ENCODE measurements at regions not wholly inside any gene's neighbourhood (a gene's known extent, or its start where the extent isn't known, plus 50 kb on each side); places are given as distances from the start of the nearest gene placed in this dataset.

GRCh38 chr7:120014925-120015465, 258.0 kb upstream of the KCND2 start:
- Histone ChIP-seq H3K9me3 (ENCODE audit: control insufficient read depth, insufficient read depth, low read length) (no peaks in the 10 kb centered on the region), H2AK9ac (replicated peaks; ENCODE audit: low read depth, low read length, poor library complexity) (no peak overlapping the region), H4K8ac (ENCODE audit: low read depth in 2 of 2, low read length in 2 of 2) (no peak overlapping the region), H2BK20ac (ENCODE audit: low read depth, low read length) (no peak overlapping the region), H3K27me3 (ENCODE audit: control insufficient read depth, insufficient read depth, low read length) (no peaks in the 10 kb centered on the region), H3K4me1 (ENCODE audit: control insufficient read depth, insufficient read depth, low read length) (no peaks in the 10 kb centered on the region), H2BK5ac (ENCODE audit: low read depth, low read length, poor library complexity, severe bottlenecking) (no peak overlapping the region), H3K9me1 (ENCODE audit: insufficient read depth, low read length) (no peaks in the 10 kb centered on the region), H3K23ac (ENCODE audit: low read depth, low read length) (no peak overlapping the region), H2AK5ac (ENCODE audit: low read depth, low read length) (no peak overlapping the region), H4K20me1 (ENCODE audit: insufficient read depth, low read length) (no peaks in the 10 kb centered on the region), H4K5ac (ENCODE audit: low read depth, low read length) (no peak overlapping the region), H3K18ac (ENCODE audit: low read depth, low read length) (no peak overlapping the region), H3K14ac (replicated peaks; ENCODE audit: low read depth, low read length) (no peak overlapping the region), H2AFZ (replicated peaks; ENCODE audit: low read length, poor library complexity) (no peak overlapping the region), H3K4ac (ENCODE audit: low read depth, low read length) (no peak overlapping the region), H3K56ac (ENCODE audit: extremely low read depth, insufficient read depth, low read length) (no peak overlapping the region), H3K36me3 (ENCODE audit: control insufficient read depth, insufficient read depth, low read length) (no peaks in the 10 kb centered on the region), H3K4me3 (ENCODE audit: insufficient read depth, low read depth, low read length) (no peak overlapping the region), H3K9ac (ENCODE audit: low read depth, low read length) (no peak overlapping the region), H2BK120ac (ENCODE audit: low read depth, low read length) (no peak overlapping the region), H3K79me1 (ENCODE audit: low read depth in 1 of 2, low read length in 2 of 2) (no peaks in the 10 kb centered on the region), H3K27ac (ENCODE audit: insufficient read depth, low read length) (no peak overlapping the region), H2BK15ac (ENCODE audit: low read depth, low read length) (no peak overlapping the region), H3K4me2 (ENCODE audit: low read depth, low read length) (no peak overlapping the region), H4K91ac (ENCODE audit: insufficient read depth, low read depth, low read length) (no peak overlapping the region)
- CTCF ChIA-PET = no interaction called here
- intact Hi-C loops (cut with micrococcal nuclease) (no loop called here), dilution Hi-C loops (cut with HindIII; ENCODE audit: low sequenced_read_pairs, unreplicated experiment) (no loop called here), in situ Hi-C loops (cut with MboI; ENCODE audit: low sequenced_read_pairs) (no loop called here)
- ATAC-seq (ENCODE audit: low read depth) = no peak
- TF ChIP-seq MXI1 (IDR thresholded peaks at IDR 0.05; ENCODE audit: borderline replicate concordance, low read depth, low read length) = no peak
- TF ChIP-seq ELK1 (IDR thresholded peaks at IDR 0.05; ENCODE audit: borderline replicate concordance, low read depth, low read length) = no peak
- TF ChIP-seq POLR2A (IDR thresholded peaks at IDR 0.05; ENCODE audit: low read depth, low read length) = no peak
- no peak for TF ChIP-seq RAD21 (IDR thresholded peaks at IDR 0.05; ENCODE audit: low read length)
- no peak for TF ChIP-seq MAZ (IDR thresholded peaks at IDR 0.05; ENCODE audit: borderline replicate concordance, low read depth, low read length)
- TF ChIP-seq CTCF (conservative IDR thresholded peaks at IDR 0.05; ENCODE audit: low read depth, low read length) = no peak
- no peak for TF ChIP-seq RFX5 (IDR thresholded peaks at IDR 0.05; ENCODE audit: low read depth, low read length)
- no peak for TF ChIP-seq RCOR1 (IDR thresholded peaks at IDR 0.05; ENCODE audit: insufficient replicate concordance, low read length)
- TF ChIP-seq, protein P1, sequence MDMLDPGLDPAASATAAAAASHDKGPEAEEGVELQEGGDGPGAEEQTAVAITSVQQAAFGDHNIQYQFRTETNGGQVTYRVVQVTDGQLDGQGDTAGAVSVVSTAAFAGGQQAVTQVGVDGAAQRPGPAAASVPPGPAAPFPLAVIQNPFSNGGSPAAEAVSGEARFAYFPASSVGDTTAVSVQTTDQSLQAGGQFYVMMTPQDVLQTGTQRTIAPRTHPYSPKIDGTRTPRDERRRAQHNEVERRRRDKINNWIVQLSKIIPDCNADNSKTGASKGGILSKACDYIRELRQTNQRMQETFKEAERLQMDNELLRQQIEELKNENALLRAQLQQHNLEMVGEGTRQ (IDR thresholded peaks at IDR 0.05; ENCODE audit: low read depth, low read length) = no peak
- no peak for TF ChIP-seq SMC3 (IDR thresholded peaks at IDR 0.05; ENCODE audit: low read depth, low read length)
- TF ChIP-seq MAFK (IDR thresholded peaks at IDR 0.05; ENCODE audit: low read depth, low read length) = no peak
- TF ChIP-seq FOS (IDR thresholded peaks at IDR 0.05; ENCODE audit: low read depth, low read length) = no peak
- no peak for TF ChIP-seq NFE2L2 (IDR thresholded peaks at IDR 0.05; ENCODE audit: low read depth, low read length)
- TF ChIP-seq CEBPB (IDR thresholded peaks at IDR 0.05; ENCODE audit: low read depth, low read length) = no peak
- no peak for TF ChIP-seq BHLHE40 (IDR thresholded peaks at IDR 0.05; ENCODE audit: low read depth, low read length)
- TF ChIP-seq CHD1 (IDR thresholded peaks at IDR 0.05; ENCODE audit: low read depth, low read length) = no peak
- POLR2A ChIA-PET (ENCODE audit: unreplicated experiment) = no interaction called here
- no TSS peak for BruUV-seq (replicated peaks)
- WGBS, 2 experiments (ENCODE audit: extremely low coverage in 2 of 2, insufficient read length in 1 of 2) = no CpG with 5 or more reads among the region's 4 CpGs
- DNase-seq = no peak

Data from IMR-90 (cell line).